ENCODE measurements at regions not wholly inside any gene's neighbourhood (a gene's known extent, or its start where the extent isn't known, plus 50 kb on each side); places are given as distances from the start of the nearest gene placed in this dataset.
A peak's percentile ranks its signal among the peaks of the same experiment; 100 is the strongest.
"Not testable (repeated sequence)": the region's sequence is repeated elsewhere in the genome, so short reads cannot be mapped to it uniquely, and the experiment has no call there.

DNA sequence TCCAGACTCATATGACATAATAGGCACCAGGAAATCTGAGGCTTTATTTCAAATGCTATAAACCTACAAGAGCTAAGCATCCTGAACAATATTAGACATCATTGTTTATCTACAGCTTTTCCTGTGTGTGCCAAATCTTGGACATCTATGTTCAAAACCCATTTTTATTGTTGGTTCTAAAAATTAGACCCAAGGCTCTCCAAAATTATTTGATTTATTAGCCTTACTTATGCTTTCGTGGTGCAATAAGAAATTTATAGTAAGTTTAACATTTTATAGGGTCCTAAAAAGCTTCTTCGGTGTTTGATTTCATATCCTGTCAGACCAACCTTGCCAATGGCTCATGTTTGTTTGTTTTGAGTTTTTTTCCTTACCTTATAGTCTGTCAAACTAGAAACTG is 1014.5 kb upstream of the MANEA start:
- intact Hi-C loops (cut with DNase I), result no loop called here
- Histone ChIP-seq H3K4me3 (no peak overlapping the region), H3K9me3 (no peaks in the 10 kb centered on the region), H3K36me3 (no peaks in the 10 kb centered on the region), H3K27me3 (no peaks in the 10 kb centered on the region), H3K27ac (no peak overlapping the region), H3K4me1 (no peaks in the 10 kb centered on the region)
- DNase-seq (no peak), ATAC-seq (no peak)
- TF ChIP-seq, protein P1, sequence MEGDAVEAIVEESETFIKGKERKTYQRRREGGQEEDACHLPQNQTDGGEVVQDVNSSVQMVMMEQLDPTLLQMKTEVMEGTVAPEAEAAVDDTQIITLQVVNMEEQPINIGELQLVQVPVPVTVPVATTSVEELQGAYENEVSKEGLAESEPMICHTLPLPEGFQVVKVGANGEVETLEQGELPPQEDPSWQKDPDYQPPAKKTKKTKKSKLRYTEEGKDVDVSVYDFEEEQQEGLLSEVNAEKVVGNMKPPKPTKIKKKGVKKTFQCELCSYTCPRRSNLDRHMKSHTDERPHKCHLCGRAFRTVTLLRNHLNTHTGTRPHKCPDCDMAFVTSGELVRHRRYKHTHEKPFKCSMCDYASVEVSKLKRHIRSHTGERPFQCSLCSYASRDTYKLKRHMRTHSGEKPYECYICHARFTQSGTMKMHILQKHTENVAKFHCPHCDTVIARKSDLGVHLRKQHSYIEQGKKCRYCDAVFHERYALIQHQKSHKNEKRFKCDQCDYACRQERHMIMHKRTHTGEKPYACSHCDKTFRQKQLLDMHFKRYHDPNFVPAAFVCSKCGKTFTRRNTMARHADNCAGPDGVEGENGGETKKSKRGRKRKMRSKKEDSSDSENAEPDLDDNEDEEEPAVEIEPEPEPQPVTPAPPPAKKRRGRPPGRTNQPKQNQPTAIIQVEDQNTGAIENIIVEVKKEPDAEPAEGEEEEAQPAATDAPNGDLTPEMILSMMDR (IDR thresholded peaks at IDR 0.05), result no peak

DNA sequence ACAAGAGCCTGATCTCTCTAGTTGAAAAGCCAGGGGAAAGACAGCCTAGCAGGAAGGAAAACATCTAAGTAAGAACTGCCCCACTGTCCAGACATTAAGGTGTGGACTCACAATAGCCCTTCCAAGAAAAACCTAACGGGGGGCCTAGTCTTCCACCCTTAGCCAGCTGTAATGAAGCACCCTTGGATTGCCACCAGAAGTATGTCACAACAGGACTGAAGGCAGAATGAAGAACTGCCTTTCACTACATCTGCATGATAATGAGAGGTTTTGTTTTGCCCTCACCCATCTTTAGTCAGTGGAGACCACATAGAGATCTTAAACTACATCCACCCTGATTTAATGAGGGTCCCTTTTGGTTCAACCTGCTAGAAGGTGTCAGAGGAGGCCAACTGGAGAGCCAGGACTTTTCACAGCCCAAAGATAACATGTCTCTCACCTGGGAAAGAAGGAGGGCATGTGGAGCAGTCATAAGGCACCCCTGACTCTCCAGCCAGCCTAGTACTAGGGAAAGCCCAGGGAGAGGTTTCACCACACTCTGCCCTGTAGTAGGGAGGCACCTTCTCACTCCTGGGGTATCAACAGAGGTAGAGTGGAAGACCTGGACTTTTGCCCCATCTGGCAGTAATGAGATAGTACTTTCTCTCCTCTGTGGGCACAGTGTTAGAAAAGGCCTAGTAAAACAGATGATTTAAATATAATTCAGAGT is 1017.4 kb upstream of the MANEA start:
- intact Hi-C loops (cut with DNase I), result no loop called here
- no peak for ATAC-seq

DNA sequence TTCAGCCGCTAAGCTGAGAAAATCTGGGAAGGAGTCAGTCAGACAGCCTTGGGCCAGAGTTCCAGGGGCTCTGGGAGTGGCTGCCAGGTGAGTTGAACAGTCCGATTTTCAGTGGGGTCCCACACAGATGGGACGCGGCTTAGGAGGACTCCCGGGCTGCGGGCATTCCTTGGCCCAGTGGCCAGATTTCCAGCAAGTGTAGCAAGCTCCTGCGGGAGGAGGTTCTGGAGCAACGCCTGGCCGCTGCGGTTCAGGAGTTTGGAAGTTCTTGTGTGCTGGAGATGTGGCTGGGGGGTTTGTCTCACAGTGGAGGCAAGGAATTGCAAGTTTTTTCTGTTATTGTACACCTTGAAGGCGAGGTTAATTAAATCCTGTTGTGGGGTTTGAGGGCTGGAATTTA is 1020.1 kb upstream of the MANEA start:
- peak in 1 of 4 donors; percentile 54 for DNase-seq
- H3K27me3 ChIP-seq; H3K27ac ChIP-seq; H3K4me3 ChIP-seq; ATAC-seq; intact Hi-C loops (cut with DNase I); H3K36me3 ChIP-seq; H3K4me1 ChIP-seq; H3K9me3 ChIP-seq: not testable (repeated sequence)

More for the DNA sequence above, 1017.4 kb upstream of the MANEA start:
- Histone ChIP-seq H3K27ac (no peak overlapping the region), H3K4me3 (no peak overlapping the region), H3K36me3 (no peaks in the 10 kb centered on the region), H3K9me3 (peaks cover 0 to 2% of the 10 kb centered on the region in 2 donors), H3K4me1 (no peaks in the 10 kb centered on the region), H3K27me3 (no peaks in the 10 kb centered on the region)
- no peak for DNase-seq
- TF ChIP-seq, protein P1 (IDR thresholded peaks at IDR 0.05), result no peak

DNA sequence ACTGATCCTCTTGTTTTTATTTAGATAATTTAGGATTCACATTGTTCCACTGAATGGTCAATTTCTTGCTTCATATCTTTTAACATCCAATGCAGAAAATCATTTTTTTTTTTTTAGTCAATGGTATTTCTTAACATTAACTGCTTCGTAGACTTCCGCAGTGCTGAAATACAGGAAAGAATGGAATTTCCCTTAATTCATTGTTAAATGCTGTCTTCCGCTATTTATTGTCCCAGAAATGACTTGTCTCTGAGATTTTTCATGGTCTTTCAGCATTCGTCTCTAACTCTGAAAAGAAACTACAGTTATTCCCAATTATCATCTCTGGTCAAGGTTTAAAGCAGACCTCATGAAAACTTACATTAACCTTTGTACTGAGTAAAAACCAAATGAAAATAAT is 1029.1 kb upstream of the MANEA start:
- intact Hi-C loops (cut with DNase I), result no loop called here
- no peaks in the 10 kb centered on the region for H3K9me3 ChIP-seq
- no peaks in the 10 kb centered on the region for H3K4me1 ChIP-seq
- H3K27me3 ChIP-seq, result no peaks in the 10 kb centered on the region
- no peak overlapping the region for H3K27ac ChIP-seq
- H3K4me3 ChIP-seq, result no peak overlapping the region
- ATAC-seq (no peak), DNase-seq (no peak)
- TF ChIP-seq, protein P1 (IDR thresholded peaks at IDR 0.05), result no peak
- H3K36me3 ChIP-seq, result no peaks in the 10 kb centered on the region

DNA sequence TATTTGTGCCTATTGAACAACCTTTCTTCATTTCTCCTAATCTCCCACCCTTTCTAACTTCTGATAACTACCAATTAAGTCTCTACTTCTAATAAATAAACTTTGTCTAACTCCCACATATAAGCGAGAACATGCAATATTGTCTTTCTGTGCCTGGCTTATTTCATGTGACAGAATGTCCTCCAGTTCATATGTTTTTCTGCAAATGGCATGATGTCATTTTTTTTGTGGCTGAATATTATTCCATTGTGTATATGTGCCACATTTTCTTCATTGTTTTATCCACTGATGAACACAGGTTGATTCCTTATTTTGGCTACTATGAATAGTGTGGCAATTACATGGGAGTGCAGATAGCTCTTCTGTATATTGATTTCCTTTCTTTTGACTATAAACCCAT is 1041.5 kb upstream of the MANEA start:
- no peaks in the 10 kb centered on the region for H3K36me3 ChIP-seq
- H3K27me3 ChIP-seq, result no peaks in the 10 kb centered on the region
- no peak for ATAC-seq
- intact Hi-C loops (cut with DNase I), result no loop called here
- TF ChIP-seq, protein P1 (IDR thresholded peaks at IDR 0.05), result no peak
- no peaks in the 10 kb centered on the region for H3K4me1 ChIP-seq
- no peak overlapping the region for H3K27ac ChIP-seq
- no peak overlapping the region for H3K4me3 ChIP-seq
- no peak for DNase-seq
- peaks cover 0 to 5% of the 10 kb centered on the region in 2 donors for H3K9me3 ChIP-seq
